Activated CD4-positive, alpha-beta T cell treated with anti-CD3 and anti-CD28 coated beads, Interleukin-2, amount 10 ng/mL, durations not matched to agents 24 days and 14 days (primary cell): ENCODE measurements at regions not wholly inside any gene's neighbourhood (a gene's known extent, or its start where the extent isn't known, plus 50 kb on each side); places are given as distances from the start of the nearest gene placed in this dataset.

Experiments
- DNase-seq: peaks from one replicate; pipeline ENCODE4 v3.0.0; 2022
- H3K27ac Mint-ChIP-seq: one replicate; pipeline ENCODE4 v1.8.0; 2022; ENCODE audit warnings: mild to moderate bottlenecking, mixed read lengths
- H3K27me3 Mint-ChIP-seq: one replicate; pipeline ENCODE4 v1.8.0; 2022; ENCODE audit warnings: mixed read lengths
- H3K36me3 Mint-ChIP-seq: one replicate; pipeline ENCODE4 v1.8.0; 2022; ENCODE audit warnings: low read depth, mild to moderate bottlenecking, mixed read lengths
- H3K4me1 Mint-ChIP-seq: one replicate; pipeline ENCODE4 v1.8.0; 2021; ENCODE audit warnings: mixed read lengths
- H3K4me3 Mint-ChIP-seq: one replicate; pipeline ENCODE4 v1.8.0; 2022; ENCODE audit warnings: mild to moderate bottlenecking, moderate library complexity, mixed read lengths
- H3K9me3 Mint-ChIP-seq: one replicate; pipeline ENCODE4 v1.8.0; 2021; ENCODE audit warnings: mixed read lengths
- intact Hi-C: fragments of 100-400 bp; cut with micrococcal nuclease; formaldehyde crosslinking; loops from one replicate; pipeline ENCODE4 v1.15.1; 2023

GRCh38 chr4:14867847-14868246 lies 134.4 kb upstream of the CPEB2 start:
- Mint-ChIP-seq H3K27ac (no peak overlapping the region), H3K27me3 (peaks cover 13% of the 10 kb centered on the region), H3K4me1 (peaks cover 2% of the 10 kb centered on the region), H3K36me3 (no peaks in the 10 kb centered on the region), H3K9me3 (no peaks in the 10 kb centered on the region), H3K4me3 (no peak overlapping the region)
- DNase-seq = no peak
- intact Hi-C loops = no loop called here

- DNase-seq = no peak
- Mint-ChIP-seq H3K36me3 (no peaks in the 10 kb centered on the region), H3K27me3 (peaks cover 10% of the 10 kb centered on the region), H3K4me3 (no peak overlapping the region), H3K9me3 (no peaks in the 10 kb centered on the region), H3K27ac (no peak overlapping the region), H3K4me1 (peaks cover 2% of the 10 kb centered on the region)
- intact Hi-C loops = no loop called here
Measured at GRCh38 chr4:14868426-14869395, 133.6 kb upstream of the CPEB2 start.

- no peaks in the 10 kb centered on the region for H3K36me3 Mint-ChIP-seq
- peaks cover 16% of the 10 kb centered on the region for H3K4me1 Mint-ChIP-seq
- no peak overlapping the region for H3K27ac Mint-ChIP-seq
- DNase-seq = peak; percentile 71
- peaks cover 3% of the 10 kb centered on the region for H3K27me3 Mint-ChIP-seq
- H3K4me3 Mint-ChIP-seq = no peak overlapping the region
- H3K9me3 Mint-ChIP-seq = peaks cover 7% of the 10 kb centered on the region
- intact Hi-C loops = no loop called here
Measured at GRCh38 chr4:14871676-14872430, 130.4 kb upstream of the CPEB2 start.

GRCh38 chr4:14874990-14875389 lies 127.3 kb upstream of the CPEB2 start:
- no peak overlapping the region for H3K27ac Mint-ChIP-seq

GRCh38 chr4:14877246-14878225 lies 124.7 kb upstream of the CPEB2 start:
- peaks cover 23% of the 10 kb centered on the region for H3K4me1 Mint-ChIP-seq
- H3K9me3 Mint-ChIP-seq = peaks cover 7% of the 10 kb centered on the region
- peak overlapping the region; percentile 23 for H3K27ac Mint-ChIP-seq
- H3K4me3 Mint-ChIP-seq = no peak overlapping the region
- H3K27me3 Mint-ChIP-seq = no peaks in the 10 kb centered on the region
- peak; percentile 62 for DNase-seq
- intact Hi-C loops = no loop called here
- no peaks in the 10 kb centered on the region for H3K36me3 Mint-ChIP-seq

More at GRCh38 chr4:14874990-14875389, 127.3 kb upstream of the CPEB2 start:
- H3K4me1 Mint-ChIP-seq = peaks cover 25% of the 10 kb centered on the region
- peaks cover 7% of the 10 kb centered on the region for H3K9me3 Mint-ChIP-seq
- peaks cover 2% of the 10 kb centered on the region for H3K27me3 Mint-ChIP-seq
- DNase-seq = no peak
- intact Hi-C loops = loop anchor here (2.0 kb wide), 1 partner anchor 18 kb away; no protein-coding TSS in a partner anchor
- H3K4me3 Mint-ChIP-seq = no peak overlapping the region
- H3K36me3 Mint-ChIP-seq = no peaks in the 10 kb centered on the region

GRCh38 chr4:14878681-14879080 lies 123.6 kb upstream of the CPEB2 start:
- Mint-ChIP-seq H3K9me3 (peaks cover 7% of the 10 kb centered on the region), H3K27me3 (no peaks in the 10 kb centered on the region), H3K36me3 (no peaks in the 10 kb centered on the region), H3K27ac (no peak overlapping the region), H3K4me1 (peaks cover 23% of the 10 kb centered on the region), H3K4me3 (no peak overlapping the region)
- DNase-seq = no peak
- intact Hi-C loops = no loop called here

- intact Hi-C loops = no loop called here
- Mint-ChIP-seq H3K36me3 (no peaks in the 10 kb centered on the region), H3K27me3 (peaks cover 5% of the 10 kb centered on the region), H3K27ac (no peak overlapping the region), H3K4me3 (no peak overlapping the region), H3K9me3 (peaks cover 7% of the 10 kb centered on the region), H3K4me1 (peaks cover 23% of the 10 kb centered on the region)
- no peak for DNase-seq
Measured at GRCh38 chr4:14879683-14880082, 122.6 kb upstream of the CPEB2 start.

- no peak for DNase-seq
- intact Hi-C loops = no loop called here
- H3K27ac Mint-ChIP-seq = no peak overlapping the region
- H3K36me3 Mint-ChIP-seq = no peaks in the 10 kb centered on the region
- H3K27me3 Mint-ChIP-seq = peaks cover 6% of the 10 kb centered on the region
- H3K4me3 Mint-ChIP-seq = no peak overlapping the region
- H3K4me1 Mint-ChIP-seq = peaks cover 14% of the 10 kb centered on the region
- H3K9me3 Mint-ChIP-seq = peaks cover 3% of the 10 kb centered on the region
Measured at GRCh38 chr4:14880805-14881204, 121.5 kb upstream of the CPEB2 start.

- Mint-ChIP-seq H3K36me3 (no peaks in the 10 kb centered on the region), H3K27ac (no peak overlapping the region), H3K4me1 (peaks cover 2% of the 10 kb centered on the region), H3K27me3 (peaks cover 6% of the 10 kb centered on the region), H3K9me3 (no peaks in the 10 kb centered on the region), H3K4me3 (no peak overlapping the region)
- intact Hi-C loops = no loop called here
- DNase-seq = no peak
Measured at GRCh38 chr4:14883166-14883565, 119.1 kb upstream of the CPEB2 start.

- peaks cover 2% of the 10 kb centered on the region for H3K4me1 Mint-ChIP-seq
- intact Hi-C loops = no loop called here
- H3K9me3 Mint-ChIP-seq = no peaks in the 10 kb centered on the region
- DNase-seq = no peak
- peaks cover 6% of the 10 kb centered on the region for H3K27me3 Mint-ChIP-seq
- H3K27ac Mint-ChIP-seq = no peak overlapping the region
- no peak overlapping the region for H3K4me3 Mint-ChIP-seq
- H3K36me3 Mint-ChIP-seq = no peaks in the 10 kb centered on the region
Measured at GRCh38 chr4:14883661-14884060, 118.6 kb upstream of the CPEB2 start.

GRCh38 chr4:14887842-14888433 lies 114.3 kb upstream of the CPEB2 start:
- intact Hi-C loops = no loop called here

GRCh38 chr4:14888790-14889572 lies 113.3 kb upstream of the CPEB2 start:
- Mint-ChIP-seq H3K36me3 (no peaks in the 10 kb centered on the region), H3K9me3 (peaks cover 5% of the 10 kb centered on the region), H3K27me3 (peaks cover 6% of the 10 kb centered on the region), H3K27ac (no peak overlapping the region), H3K4me3 (no peak overlapping the region), H3K4me1 (no peaks in the 10 kb centered on the region)
- DNase-seq = no peak
- intact Hi-C loops = no loop called here

More at GRCh38 chr4:14887842-14888433, 114.3 kb upstream of the CPEB2 start:
- no peak for DNase-seq
- no peak overlapping the region for H3K4me3 Mint-ChIP-seq
- H3K4me1 Mint-ChIP-seq = no peaks in the 10 kb centered on the region
- H3K27ac Mint-ChIP-seq = no peak overlapping the region
- no peaks in the 10 kb centered on the region for H3K9me3 Mint-ChIP-seq
- peaks cover 6% of the 10 kb centered on the region for H3K27me3 Mint-ChIP-seq
- no peaks in the 10 kb centered on the region for H3K36me3 Mint-ChIP-seq
